Central memory CD8-positive, alpha-beta T cell (primary cell): ENCODE measurements at regions not wholly inside any gene's neighbourhood (a gene's known extent, or its start where the extent isn't known, plus 50 kb on each side); places are given as distances from the start of the nearest gene placed in this dataset.
"Not testable (repeated sequence)": the region's sequence is repeated elsewhere in the genome, so short reads cannot be mapped to it uniquely, and the experiment has no call there.

Source experiments
- ATAC-seq: fragments of 150-1000 bp; cut with Tn5 transposase; replicated peaks from 2 replicates; pipeline ENCODE4 v1.10.0; 2022; ENCODE audit warnings: mild to moderate bottlenecking, moderate FRiP score, moderate number of reproducible peaks; ENCODE audit not compliant: poor library complexity, severe bottlenecking; ENCODE audit errors: extremely low read depth
- DNase-seq, 2 donors: peaks; one replicate each; pipeline ENCODE4 v3.0.0; 2021; ENCODE audit warnings: low spot score in 2 of 2
- H3K27ac Mint-ChIP-seq: one replicate; pipeline ENCODE4 v1.8.0; 2022; ENCODE audit warnings: low read depth, mild to moderate bottlenecking, moderate library complexity, mixed read lengths
- H3K27me3 Mint-ChIP-seq: one replicate; pipeline ENCODE4 v1.8.0; 2022; ENCODE audit warnings: mixed read lengths
- H3K36me3 Mint-ChIP-seq: one replicate; pipeline ENCODE4 v1.8.0; 2022; ENCODE audit warnings: mild to moderate bottlenecking, moderate library complexity, mixed read lengths; ENCODE audit not compliant: insufficient read depth
- H3K4me1 Mint-ChIP-seq: one replicate; pipeline ENCODE4 v1.8.0; 2022; ENCODE audit warnings: mixed read lengths
- H3K4me3 Mint-ChIP-seq: one replicate; pipeline ENCODE4 v1.8.0; 2022; ENCODE audit warnings: mild to moderate bottlenecking, moderate library complexity, mixed read lengths
- H3K9me3 Mint-ChIP-seq: one replicate; pipeline ENCODE4 v1.8.0; 2022; ENCODE audit warnings: mixed read lengths

- no peak for DNase-seq
- Mint-ChIP-seq H3K36me3 (no peaks in the 10 kb centered on the region), H3K27me3 (peaks cover 23% of the 10 kb centered on the region), H3K9me3 (no peaks in the 10 kb centered on the region), H3K4me1 (no peaks in the 10 kb centered on the region), H3K27ac (no peak overlapping the region), H3K4me3 (no peak overlapping the region)
- no peak for ATAC-seq
Observed at GRCh38 chr14:51457843-51458562, 193.7 kb upstream of the FRMD6 start.

- DNase-seq (no peak), ATAC-seq (no peak)
- Mint-ChIP-seq H3K4me1 (no peaks in the 10 kb centered on the region), H3K9me3 (no peaks in the 10 kb centered on the region), H3K27me3 (peaks cover 23% of the 10 kb centered on the region), H3K27ac (no peak overlapping the region), H3K36me3 (no peaks in the 10 kb centered on the region), H3K4me3 (no peak overlapping the region)
Observed at GRCh38 chr14:51458563-51458955, 193.2 kb upstream of the FRMD6 start.

- no peak for DNase-seq
- no peak overlapping the region for H3K27ac Mint-ChIP-seq
- H3K4me1 Mint-ChIP-seq, result no peaks in the 10 kb centered on the region
- H3K9me3 Mint-ChIP-seq, result no peaks in the 10 kb centered on the region
- H3K36me3 Mint-ChIP-seq, result no peaks in the 10 kb centered on the region
- ATAC-seq, result no peak
- no peak overlapping the region for H3K4me3 Mint-ChIP-seq
- H3K27me3 Mint-ChIP-seq, result peaks cover 22% of the 10 kb centered on the region
Observed at GRCh38 chr14:51460011-51460410, 191.7 kb upstream of the FRMD6 start.

- H3K4me3 Mint-ChIP-seq, result no peak overlapping the region
- H3K27me3 Mint-ChIP-seq, result peaks cover under 1% of the 10 kb centered on the region
- H3K9me3 Mint-ChIP-seq, result no peaks in the 10 kb centered on the region
- no peak for ATAC-seq
- H3K27ac Mint-ChIP-seq, result no peak overlapping the region
- H3K36me3 Mint-ChIP-seq, result no peaks in the 10 kb centered on the region
- no peaks in the 10 kb centered on the region for H3K4me1 Mint-ChIP-seq
- DNase-seq, result no peak
Observed at GRCh38 chr14:51462182-51462581, 189.5 kb upstream of the FRMD6 start.

- H3K27ac Mint-ChIP-seq, result no peak overlapping the region
- H3K9me3 Mint-ChIP-seq, result no peaks in the 10 kb centered on the region
- H3K4me1 Mint-ChIP-seq, result no peaks in the 10 kb centered on the region
- ATAC-seq (no peak), DNase-seq (no peak)
- no peaks in the 10 kb centered on the region for H3K36me3 Mint-ChIP-seq
- H3K4me3 Mint-ChIP-seq, result no peak overlapping the region
- H3K27me3 Mint-ChIP-seq, result no peaks in the 10 kb centered on the region
Observed at GRCh38 chr14:51462706-51463105, 189.0 kb upstream of the FRMD6 start.

- no peaks in the 10 kb centered on the region for H3K9me3 Mint-ChIP-seq
- H3K27me3 Mint-ChIP-seq, result no peaks in the 10 kb centered on the region
- H3K4me3 Mint-ChIP-seq, result no peak overlapping the region
- no peak overlapping the region for H3K27ac Mint-ChIP-seq
- ATAC-seq (no peak), DNase-seq (no peak)
- H3K4me1 Mint-ChIP-seq, result no peaks in the 10 kb centered on the region
- H3K36me3 Mint-ChIP-seq, result no peaks in the 10 kb centered on the region
Observed at GRCh38 chr14:51463461-51463860, 188.2 kb upstream of the FRMD6 start.

- DNase-seq (no peak), ATAC-seq (no peak)
- no peaks in the 10 kb centered on the region for H3K27me3 Mint-ChIP-seq
- H3K9me3 Mint-ChIP-seq, result no peaks in the 10 kb centered on the region
- H3K36me3 Mint-ChIP-seq, result no peaks in the 10 kb centered on the region
- no peak overlapping the region for H3K27ac Mint-ChIP-seq
- H3K4me1 Mint-ChIP-seq, result no peaks in the 10 kb centered on the region
- H3K4me3 Mint-ChIP-seq, result no peak overlapping the region
Observed at GRCh38 chr14:51464411-51464810, 187.3 kb upstream of the FRMD6 start.

- Mint-ChIP-seq H3K27me3 (no peaks in the 10 kb centered on the region), H3K27ac (no peak overlapping the region), H3K9me3 (no peaks in the 10 kb centered on the region), H3K4me3 (no peak overlapping the region), H3K4me1 (no peaks in the 10 kb centered on the region), H3K36me3 (no peaks in the 10 kb centered on the region)
- DNase-seq (no peak), ATAC-seq (no peak)
Observed at GRCh38 chr14:51465486-51465885, 186.2 kb upstream of the FRMD6 start.

- not testable (repeated sequence) for H3K9me3 Mint-ChIP-seq, H3K36me3 Mint-ChIP-seq, H3K27ac Mint-ChIP-seq, H3K4me3 Mint-ChIP-seq, ATAC-seq, H3K27me3 Mint-ChIP-seq, H3K4me1 Mint-ChIP-seq, DNase-seq
Observed at GRCh38 chr14:51467392-51467791, 184.3 kb upstream of the FRMD6 start.

- Mint-ChIP-seq H3K27me3 (peaks cover 3% of the 10 kb centered on the region), H3K27ac (no peak overlapping the region), H3K4me1 (no peaks in the 10 kb centered on the region), H3K9me3 (no peaks in the 10 kb centered on the region), H3K4me3 (no peak overlapping the region), H3K36me3 (no peaks in the 10 kb centered on the region)
- DNase-seq, result no peak
- ATAC-seq, result no peak
Observed at GRCh38 chr14:51468523-51468922, 183.2 kb upstream of the FRMD6 start.

GRCh38 chr14:51472881-51473280, 178.8 kb upstream of the FRMD6 start:
- no peak for ATAC-seq

GRCh38 chr14:51473351-51473750, 178.4 kb upstream of the FRMD6 start:
- DNase-seq, result no peak
- no peak overlapping the region for H3K4me3 Mint-ChIP-seq
- peaks cover 34% of the 10 kb centered on the region for H3K27me3 Mint-ChIP-seq
- no peak for ATAC-seq
- H3K9me3 Mint-ChIP-seq, result no peaks in the 10 kb centered on the region
- no peak overlapping the region for H3K27ac Mint-ChIP-seq
- H3K4me1 Mint-ChIP-seq, result no peaks in the 10 kb centered on the region
- no peaks in the 10 kb centered on the region for H3K36me3 Mint-ChIP-seq

More at GRCh38 chr14:51472881-51473280, 178.8 kb upstream of the FRMD6 start:
- Mint-ChIP-seq H3K27me3 (peaks cover 34% of the 10 kb centered on the region), H3K36me3 (no peaks in the 10 kb centered on the region), H3K4me1 (no peaks in the 10 kb centered on the region), H3K4me3 (no peak overlapping the region), H3K27ac (no peak overlapping the region), H3K9me3 (no peaks in the 10 kb centered on the region)
- DNase-seq, result no peak

GRCh38 chr14:51473808-51474565, 177.7 kb upstream of the FRMD6 start:
- Mint-ChIP-seq H3K27me3 (peaks cover 34% of the 10 kb centered on the region), H3K9me3 (no peaks in the 10 kb centered on the region), H3K36me3 (no peaks in the 10 kb centered on the region), H3K27ac (no peak overlapping the region), H3K4me1 (no peaks in the 10 kb centered on the region), H3K4me3 (no peak overlapping the region)
- DNase-seq, result no peak
- ATAC-seq, result no peak
